HEK293 (cell line): ENCODE measurements at regions not wholly inside any gene's neighbourhood (a gene's known extent, or its start where the extent isn't known, plus 50 kb on each side); places are given as distances from the start of the nearest gene placed in this dataset.

Experiments used
- ZBTB7A ChIP-seq: fragments of 450-650 bp; formaldehyde crosslinking; IDR thresholded peaks from 2 replicates; pipeline ENCODE4 v1.5.1; 2016; ENCODE audit warnings: low read depth, missing biosample characterization, missing genetic modification characterization
- ZFP3 ChIP-seq: fragments of 450-650 bp; formaldehyde crosslinking; IDR thresholded peaks from 2 replicates; pipeline ENCODE4 v1.5.1; 2016; ENCODE audit warnings: low read depth, missing biosample characterization, missing genetic modification characterization
- ZNF169 ChIP-seq: fragments of 450-650 bp; formaldehyde crosslinking; IDR thresholded peaks from 2 replicates; pipeline ENCODE4 v1.5.1; 2016; ENCODE audit warnings: missing biosample characterization, missing genetic modification characterization
- ZNF184 ChIP-seq: fragments of 450-650 bp; IDR thresholded peaks from 2 replicates; pipeline ENCODE4 v1.5.1; 2018; ENCODE audit warnings: missing biosample characterization, mild to moderate bottlenecking, missing genetic modification characterization
- ZNF350 ChIP-seq: fragments of 450-650 bp; formaldehyde crosslinking; IDR thresholded peaks from 2 replicates; pipeline ENCODE4 v1.5.0; 2017; ENCODE audit warnings: missing biosample characterization, mild to moderate bottlenecking, missing genetic modification characterization
- ZNF530 ChIP-seq: fragments of 450-650 bp; formaldehyde crosslinking; IDR thresholded peaks from 2 replicates; pipeline ENCODE4 v1.5.1; 2016; ENCODE audit warnings: low read depth, missing biosample characterization, missing genetic modification characterization
- ZNF660 ChIP-seq: fragments of 450-650 bp; IDR thresholded peaks from 2 replicates; pipeline ENCODE4 v1.5.1; 2018; ENCODE audit warnings: missing biosample characterization, mild to moderate bottlenecking, missing genetic modification characterization

DNA sequence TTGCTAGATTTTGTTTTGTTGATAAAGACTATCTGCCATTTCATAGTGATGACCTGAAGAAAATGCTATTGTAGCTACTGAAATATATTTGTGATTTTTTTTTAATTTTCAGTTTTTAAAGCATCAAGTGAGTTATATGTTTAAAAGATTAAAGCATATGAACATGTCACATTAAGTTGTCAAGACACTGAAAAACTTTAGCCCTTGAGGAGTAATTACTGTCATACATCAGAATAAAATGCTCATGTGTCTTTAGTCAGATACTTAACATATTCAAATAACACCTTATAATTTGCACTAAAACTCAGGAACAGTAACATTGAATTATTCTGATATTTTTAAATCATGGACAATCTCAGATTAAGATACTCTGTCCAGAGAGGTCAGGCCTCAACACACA, 108.1 kb upstream of the ATXN7L3B start:
- no peak for TF ChIP-seq ZNF169 (tag by site-specific recombination)
- no peak for TF ChIP-seq ZNF350 (tag by site-specific recombination)
- no peak for TF ChIP-seq ZNF530 (tag by site-specific recombination)
- no peak for TF ChIP-seq ZFP3 (tag by site-specific recombination)
- TF ChIP-seq ZNF184 (tag by site-specific recombination), result no peak
- no peak for TF ChIP-seq ZNF660 (tag by site-specific recombination)
- TF ChIP-seq ZBTB7A (tag by site-specific recombination), result no peak
